Loucy (cell line): ENCODE measurements at regions not wholly inside any gene's neighbourhood (a gene's known extent, or its start where the extent isn't known, plus 50 kb on each side); places are given as distances from the start of the nearest gene placed in this dataset.

Experiments
- H2AFZ ChIP-seq: fragments of 200-600 bp; sonication (generic); 2 replicates; pipeline ENCODE4 v1.6.0; 2016; ENCODE audit warnings: antibody characterized with exemption, mild to moderate bottlenecking, low read length, moderate library complexity
- H3F3A ChIP-seq: fragments of 200-600 bp; 2 replicates; pipeline ENCODE4 v1.6.0; 2016; ENCODE audit warnings: antibody characterized with exemption, low read depth, mild to moderate bottlenecking
- H3K27me3 ChIP-seq: fragments of 200-600 bp; sonication (generic); 2 replicates; pipeline ENCODE4 v1.6.1; 2014; ENCODE audit warnings: low read length, mild to moderate bottlenecking; ENCODE audit not compliant: insufficient read depth, poor library complexity, severe bottlenecking
- H3K36me3 ChIP-seq: fragments of 200-600 bp; sonication (generic); 2 replicates; pipeline ENCODE4 v1.6.1; 2016; ENCODE audit warnings: low read length; ENCODE audit not compliant: insufficient read depth
- H3K4me1 ChIP-seq: fragments of 200-600 bp; sonication (generic); 2 replicates; pipeline ENCODE4 v1.5.1; 2014; ENCODE audit warnings: low read length, mild to moderate bottlenecking; ENCODE audit not compliant: insufficient read depth, poor library complexity, severe bottlenecking
- H3K4me2 ChIP-seq: fragments of 200-600 bp; sonication (generic); 2 replicates; pipeline ENCODE4 v1.6.0; 2014; ENCODE audit warnings: antibody characterized with exemption, low read length, low read depth, mild to moderate bottlenecking; ENCODE audit not compliant: poor library complexity, severe bottlenecking
- H3K4me3 ChIP-seq: fragments of 200-600 bp; sonication (generic); 2 replicates; pipeline ENCODE4 v1.5.1; 2014; ENCODE audit warnings: low read length, mild to moderate bottlenecking, mixed read lengths; ENCODE audit not compliant: poor library complexity, severe bottlenecking
- H3K79me2 ChIP-seq: fragments of 200-600 bp; sonication (generic); 2 replicates; pipeline ENCODE4 v1.6.1; 2014; ENCODE audit warnings: low read length; ENCODE audit not compliant: insufficient read depth
- H3K9ac ChIP-seq: fragments of 200-600 bp; sonication (generic); 2 replicates; pipeline ENCODE4 v1.6.0; 2014; ENCODE audit warnings: mild to moderate bottlenecking, low read depth, low read length, moderate library complexity; ENCODE audit not compliant: poor library complexity, severe bottlenecking
- H3K9me2 ChIP-seq: fragments of 200-600 bp; sonication (generic); replicated peaks from 2 replicates; pipeline ENCODE4 v1.6.1; 2016; ENCODE audit warnings: low read depth, low read length, mixed read lengths
- H3K9me3 ChIP-seq: fragments of 200-600 bp; sonication (generic); 2 replicates; pipeline ENCODE4 v1.6.1; 2014; ENCODE audit warnings: mild to moderate bottlenecking, antibody characterized with exemption, low read length, low read depth; ENCODE audit not compliant: insufficient read depth
- H4K20me1 ChIP-seq: fragments of 200-600 bp; sonication (generic); 2 replicates; pipeline ENCODE4 v1.6.0; 2014; ENCODE audit warnings: antibody characterized with exemption, low read length, mild to moderate bottlenecking; ENCODE audit not compliant: insufficient read depth, poor library complexity, severe bottlenecking
- EZH2phosphoT487 ChIP-seq: fragments of 200-600 bp; IDR thresholded peaks from 2 replicates; pipeline ENCODE4 v1.6.1; 2018; ENCODE audit warnings: antibody characterized with exemption, mild to moderate bottlenecking, moderate library complexity, borderline replicate concordance
- TF ChIP-seq, protein P1 (sequence below): fragments of 200-600 bp; sonication (generic); conservative IDR thresholded peaks from 2 replicates; pipeline ENCODE4 v1.5.1; 2014; ENCODE audit warnings: mild to moderate bottlenecking, antibody characterized with exemption, low read length

DNA sequence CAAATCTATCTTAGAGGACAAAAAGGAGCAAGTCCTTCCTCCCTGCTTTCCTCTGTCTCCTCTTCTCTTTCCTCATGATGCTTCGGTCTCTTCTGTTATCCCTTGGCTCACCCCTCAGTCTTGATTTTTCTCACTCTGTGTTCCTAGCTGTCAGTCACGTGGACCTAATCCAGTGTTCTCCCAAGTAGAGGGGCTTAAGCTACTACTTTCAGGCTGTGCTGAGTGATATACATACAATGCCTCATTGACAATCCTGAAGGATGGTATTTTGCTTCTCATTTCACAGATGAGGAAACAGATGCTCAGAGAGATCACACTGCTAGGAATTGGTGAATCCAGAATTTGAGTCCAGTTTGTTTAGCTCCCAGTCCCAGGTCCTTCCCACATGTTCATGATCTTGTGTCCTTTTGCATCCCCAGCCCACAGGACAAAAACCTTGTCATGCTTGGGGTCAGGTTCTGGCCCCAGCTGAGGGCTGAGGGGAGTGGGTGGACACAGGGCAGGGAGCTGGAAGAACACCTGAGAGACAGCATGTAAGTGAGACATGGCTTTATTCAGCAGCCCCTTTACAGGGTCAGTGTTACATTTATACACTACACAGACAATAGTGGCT is 50.5 kb upstream of the KMT2E start:
- Histone ChIP-seq H3K9me2 (no peaks in the 10 kb centered on the region), H3K4me1 (no peaks in the 10 kb centered on the region), H3K36me3 (no peaks in the 10 kb centered on the region), H3K4me3 (no peak overlapping the region), H2AFZ (no peak overlapping the region), H3K27me3 (no peaks in the 10 kb centered on the region), H4K20me1 (no peaks in the 10 kb centered on the region), H3K79me2 (no peaks in the 10 kb centered on the region), H3K9ac (no peak overlapping the region), H3K4me2 (no peak overlapping the region), H3F3A (no peaks in the 10 kb centered on the region), H3K9me3 (no peaks in the 10 kb centered on the region)
- TF ChIP-seq EZH2phosphoT487, result no peak
- TF ChIP-seq, protein P1, sequence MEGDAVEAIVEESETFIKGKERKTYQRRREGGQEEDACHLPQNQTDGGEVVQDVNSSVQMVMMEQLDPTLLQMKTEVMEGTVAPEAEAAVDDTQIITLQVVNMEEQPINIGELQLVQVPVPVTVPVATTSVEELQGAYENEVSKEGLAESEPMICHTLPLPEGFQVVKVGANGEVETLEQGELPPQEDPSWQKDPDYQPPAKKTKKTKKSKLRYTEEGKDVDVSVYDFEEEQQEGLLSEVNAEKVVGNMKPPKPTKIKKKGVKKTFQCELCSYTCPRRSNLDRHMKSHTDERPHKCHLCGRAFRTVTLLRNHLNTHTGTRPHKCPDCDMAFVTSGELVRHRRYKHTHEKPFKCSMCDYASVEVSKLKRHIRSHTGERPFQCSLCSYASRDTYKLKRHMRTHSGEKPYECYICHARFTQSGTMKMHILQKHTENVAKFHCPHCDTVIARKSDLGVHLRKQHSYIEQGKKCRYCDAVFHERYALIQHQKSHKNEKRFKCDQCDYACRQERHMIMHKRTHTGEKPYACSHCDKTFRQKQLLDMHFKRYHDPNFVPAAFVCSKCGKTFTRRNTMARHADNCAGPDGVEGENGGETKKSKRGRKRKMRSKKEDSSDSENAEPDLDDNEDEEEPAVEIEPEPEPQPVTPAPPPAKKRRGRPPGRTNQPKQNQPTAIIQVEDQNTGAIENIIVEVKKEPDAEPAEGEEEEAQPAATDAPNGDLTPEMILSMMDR, result no peak

DNA sequence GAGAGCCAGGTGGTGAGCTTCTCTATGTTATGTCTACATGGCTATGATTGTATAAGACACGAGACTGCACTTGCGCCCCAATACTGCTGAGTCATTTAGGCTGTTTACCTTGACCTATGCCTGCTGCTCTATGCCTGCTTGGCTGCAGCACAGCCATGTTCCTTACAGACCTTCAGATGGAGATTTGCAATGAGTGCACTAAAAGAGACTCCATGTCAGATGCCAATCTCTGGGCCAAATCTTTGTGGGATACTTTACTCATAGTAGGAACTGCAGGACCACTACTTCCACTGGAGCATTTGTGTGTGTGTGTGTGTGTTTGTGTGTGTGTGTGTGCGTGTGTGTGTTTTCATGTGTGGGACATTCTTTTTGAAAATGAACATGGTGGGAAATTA is 50.0 kb upstream of the KMT2E start:
- no peaks in the 10 kb centered on the region for H3K36me3 ChIP-seq
- no peak overlapping the region for H3K4me2 ChIP-seq
- H3K79me2 ChIP-seq, result no peaks in the 10 kb centered on the region
- H3K4me3 ChIP-seq, result no peak overlapping the region
- no peaks in the 10 kb centered on the region for H3K9me3 ChIP-seq
- no peaks in the 10 kb centered on the region for H3F3A ChIP-seq
- H3K9me2 ChIP-seq, result no peaks in the 10 kb centered on the region
- no peak overlapping the region for H2AFZ ChIP-seq
- TF ChIP-seq, protein P1, result no peak
- TF ChIP-seq EZH2phosphoT487, result no peak
- H3K27me3 ChIP-seq, result no peaks in the 10 kb centered on the region
- no peak overlapping the region for H3K9ac ChIP-seq
- H3K4me1 ChIP-seq, result no peaks in the 10 kb centered on the region
- no peaks in the 10 kb centered on the region for H4K20me1 ChIP-seq
